ENCODE measurements at regions not wholly inside any gene's neighbourhood (a gene's known extent, or its start where the extent isn't known, plus 50 kb on each side); places are given as distances from the start of the nearest gene placed in this dataset.

DNA sequence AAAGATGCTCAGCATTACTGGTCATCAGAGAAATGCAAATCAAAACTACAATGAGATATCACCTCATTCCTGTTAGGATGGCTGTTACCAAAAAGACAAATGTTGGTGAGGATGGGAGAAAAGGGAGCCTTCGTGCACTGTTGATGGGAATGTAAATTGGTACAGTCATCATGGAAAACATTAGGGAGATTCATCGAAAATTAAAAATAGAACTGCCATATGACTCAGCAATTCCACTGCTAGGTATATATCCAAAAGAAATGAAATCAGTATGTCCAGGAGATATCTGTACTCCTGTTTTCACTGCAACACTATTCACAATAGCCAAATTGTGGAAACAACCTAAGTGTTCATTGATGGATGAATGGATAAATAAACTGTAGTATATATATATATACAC, 228.1 kb downstream of the ACTR3B start:
- TF ChIP-seq NFYB (CRISPR knock-in tag; conservative IDR thresholded peaks at IDR 0.05; ENCODE audit: low read depth) (no peak), TEAD4 (CRISPR knock-in tag; IDR thresholded peaks at IDR 0.05) (no peak), ZNF121 (CRISPR knock-in tag; IDR thresholded peaks at IDR 0.05) (no peak), PRDM15 (CRISPR knock-in tag; IDR thresholded peaks at IDR 0.05) (no peak), FOXK1 (CRISPR knock-in tag; IDR thresholded peaks at IDR 0.05) (no peak), GTF2I (CRISPR knock-in tag; conservative IDR thresholded peaks at IDR 0.05) (no peak), JUN (CRISPR knock-in tag; IDR thresholded peaks at IDR 0.05) (no peak)
- TF ChIP-seq, protein P1, sequence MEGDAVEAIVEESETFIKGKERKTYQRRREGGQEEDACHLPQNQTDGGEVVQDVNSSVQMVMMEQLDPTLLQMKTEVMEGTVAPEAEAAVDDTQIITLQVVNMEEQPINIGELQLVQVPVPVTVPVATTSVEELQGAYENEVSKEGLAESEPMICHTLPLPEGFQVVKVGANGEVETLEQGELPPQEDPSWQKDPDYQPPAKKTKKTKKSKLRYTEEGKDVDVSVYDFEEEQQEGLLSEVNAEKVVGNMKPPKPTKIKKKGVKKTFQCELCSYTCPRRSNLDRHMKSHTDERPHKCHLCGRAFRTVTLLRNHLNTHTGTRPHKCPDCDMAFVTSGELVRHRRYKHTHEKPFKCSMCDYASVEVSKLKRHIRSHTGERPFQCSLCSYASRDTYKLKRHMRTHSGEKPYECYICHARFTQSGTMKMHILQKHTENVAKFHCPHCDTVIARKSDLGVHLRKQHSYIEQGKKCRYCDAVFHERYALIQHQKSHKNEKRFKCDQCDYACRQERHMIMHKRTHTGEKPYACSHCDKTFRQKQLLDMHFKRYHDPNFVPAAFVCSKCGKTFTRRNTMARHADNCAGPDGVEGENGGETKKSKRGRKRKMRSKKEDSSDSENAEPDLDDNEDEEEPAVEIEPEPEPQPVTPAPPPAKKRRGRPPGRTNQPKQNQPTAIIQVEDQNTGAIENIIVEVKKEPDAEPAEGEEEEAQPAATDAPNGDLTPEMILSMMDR (IDR thresholded peaks at IDR 0.05): no peak

Data from WTC11 (cell line).